ENCODE measurements at regions not wholly inside any gene's neighbourhood (a gene's known extent, or its start where the extent isn't known, plus 50 kb on each side); places are given as distances from the start of the nearest gene placed in this dataset.

DNA sequence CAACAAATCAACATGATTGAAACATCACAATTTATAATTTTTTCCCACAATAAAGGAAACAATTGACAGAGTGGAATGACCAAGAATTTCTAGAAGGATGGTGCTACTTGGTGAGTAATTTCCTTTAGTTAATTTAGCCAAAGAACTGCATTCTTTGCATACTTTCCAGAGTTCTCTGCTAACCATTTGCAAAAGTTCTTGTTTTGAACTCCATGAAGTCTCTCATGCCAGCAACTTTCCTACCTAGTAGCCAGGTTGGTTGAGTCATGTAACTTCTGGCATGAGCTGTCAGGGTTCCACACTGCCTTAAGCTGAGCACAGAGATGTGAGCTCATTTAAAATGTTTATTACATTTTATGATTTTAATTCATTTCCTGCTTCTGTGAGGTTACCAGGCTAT lies 539.6 kb downstream of the PID1 start:
- Histone ChIP-seq H4K20me1 (ENCODE audit: insufficient read depth, poor library complexity, severe bottlenecking) (no peaks in the 10 kb centered on the region), H3K4me3 (no peak overlapping the region), H3K79me2 (no peaks in the 10 kb centered on the region), H2AFZ (no peak overlapping the region), H3K36me3 (replicated peaks; ENCODE audit: insufficient read depth, low read depth) (no peaks in the 10 kb centered on the region), H3K4me1 (ENCODE audit: insufficient read depth) (no peaks in the 10 kb centered on the region), H3K27ac (no peak overlapping the region), H3K9me3 (ENCODE audit: low read depth) (no peaks in the 10 kb centered on the region), H3K9me2 (replicated peaks; ENCODE audit: insufficient read depth) (no peaks in the 10 kb centered on the region), H3K4me2 (no peak overlapping the region), H3K27me3 (no peaks in the 10 kb centered on the region)
- no peak for DNase-seq (ENCODE audit: low spot score)
- TF ChIP-seq EZH2 (IDR thresholded peaks at IDR 0.05; ENCODE audit: borderline replicate concordance) (no peak), EZH2phosphoT487 (IDR thresholded peaks at IDR 0.05; ENCODE audit: low read depth, severe bottlenecking, unreplicated experiment) (no peak)
- TF ChIP-seq, protein P1, sequence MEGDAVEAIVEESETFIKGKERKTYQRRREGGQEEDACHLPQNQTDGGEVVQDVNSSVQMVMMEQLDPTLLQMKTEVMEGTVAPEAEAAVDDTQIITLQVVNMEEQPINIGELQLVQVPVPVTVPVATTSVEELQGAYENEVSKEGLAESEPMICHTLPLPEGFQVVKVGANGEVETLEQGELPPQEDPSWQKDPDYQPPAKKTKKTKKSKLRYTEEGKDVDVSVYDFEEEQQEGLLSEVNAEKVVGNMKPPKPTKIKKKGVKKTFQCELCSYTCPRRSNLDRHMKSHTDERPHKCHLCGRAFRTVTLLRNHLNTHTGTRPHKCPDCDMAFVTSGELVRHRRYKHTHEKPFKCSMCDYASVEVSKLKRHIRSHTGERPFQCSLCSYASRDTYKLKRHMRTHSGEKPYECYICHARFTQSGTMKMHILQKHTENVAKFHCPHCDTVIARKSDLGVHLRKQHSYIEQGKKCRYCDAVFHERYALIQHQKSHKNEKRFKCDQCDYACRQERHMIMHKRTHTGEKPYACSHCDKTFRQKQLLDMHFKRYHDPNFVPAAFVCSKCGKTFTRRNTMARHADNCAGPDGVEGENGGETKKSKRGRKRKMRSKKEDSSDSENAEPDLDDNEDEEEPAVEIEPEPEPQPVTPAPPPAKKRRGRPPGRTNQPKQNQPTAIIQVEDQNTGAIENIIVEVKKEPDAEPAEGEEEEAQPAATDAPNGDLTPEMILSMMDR (IDR thresholded peaks at IDR 0.05; ENCODE audit: poor library complexity): no peak

DNA sequence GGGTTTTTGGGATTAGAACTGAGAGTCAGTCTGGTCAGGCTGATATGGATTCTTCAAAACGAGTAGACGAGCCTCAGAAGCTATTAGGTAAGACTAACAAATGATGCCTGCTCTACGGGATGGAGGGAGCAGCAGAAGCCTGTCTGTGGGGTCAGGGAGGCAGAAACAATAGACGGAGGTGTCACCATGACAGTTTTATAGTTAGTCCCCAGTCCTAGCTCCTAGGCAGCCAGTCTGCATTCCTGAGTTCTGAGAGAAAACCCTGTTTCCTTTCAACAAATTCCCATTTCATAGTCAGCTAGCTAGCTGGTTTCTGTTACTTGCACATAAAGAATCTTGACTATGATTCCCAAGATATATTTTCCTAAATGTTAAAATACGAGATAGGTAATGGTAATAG lies 542.1 kb downstream of the PID1 start:
- Histone ChIP-seq H3K27ac (no peak overlapping the region), H3K27me3 (no peaks in the 10 kb centered on the region), H3K9me2 (replicated peaks; ENCODE audit: insufficient read depth) (no peaks in the 10 kb centered on the region), H4K20me1 (ENCODE audit: insufficient read depth, poor library complexity, severe bottlenecking) (no peaks in the 10 kb centered on the region), H3K4me1 (ENCODE audit: insufficient read depth) (no peaks in the 10 kb centered on the region), H3K4me2 (no peak overlapping the region), H2AFZ (no peak overlapping the region), H3K4me3 (no peak overlapping the region), H3K79me2 (no peaks in the 10 kb centered on the region), H3K36me3 (replicated peaks; ENCODE audit: insufficient read depth, low read depth) (no peaks in the 10 kb centered on the region), H3K9me3 (ENCODE audit: low read depth) (no peaks in the 10 kb centered on the region)
- 29% methylated on average over 5 of the region's 5 CpGs for WGBS (ENCODE audit: low lambda C conversion rate, missing lambda C conversion rate)
- no peak for DNase-seq (ENCODE audit: low spot score)
- TF ChIP-seq EZH2 (IDR thresholded peaks at IDR 0.05; ENCODE audit: borderline replicate concordance): no peak
- TF ChIP-seq, protein P1 (IDR thresholded peaks at IDR 0.05; ENCODE audit: poor library complexity): no peak
- TF ChIP-seq EZH2phosphoT487 (IDR thresholded peaks at IDR 0.05; ENCODE audit: low read depth, severe bottlenecking, unreplicated experiment): no peak

DNA sequence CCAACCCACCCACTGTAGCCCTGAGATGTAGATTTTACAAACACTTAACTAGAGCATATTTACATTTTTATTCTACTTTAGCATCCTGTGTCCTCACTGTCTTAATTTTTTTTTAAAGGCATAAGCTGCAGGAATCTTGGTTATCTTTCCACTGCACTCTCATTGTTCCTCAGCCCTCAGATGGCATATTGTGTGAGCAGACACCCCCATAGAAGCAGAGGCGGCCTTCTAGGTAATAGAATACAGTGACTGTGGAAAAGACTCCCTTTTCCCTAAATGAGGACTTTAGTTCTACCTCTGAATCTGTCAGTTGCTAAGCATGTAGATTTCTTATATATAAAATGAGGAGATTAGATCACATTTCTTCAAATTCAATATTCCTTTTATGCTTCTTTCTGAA lies 543.5 kb upstream of the SPHKAP start:
- DNase-seq (ENCODE audit: low spot score): no peak
- Histone ChIP-seq H3K4me1 (ENCODE audit: insufficient read depth) (no peaks in the 10 kb centered on the region), H4K20me1 (ENCODE audit: insufficient read depth, poor library complexity, severe bottlenecking) (no peaks in the 10 kb centered on the region), H3K9me2 (replicated peaks; ENCODE audit: insufficient read depth) (no peaks in the 10 kb centered on the region), H3K4me3 (no peak overlapping the region), H3K4me2 (no peak overlapping the region), H3K79me2 (no peaks in the 10 kb centered on the region), H3K9me3 (ENCODE audit: low read depth) (no peaks in the 10 kb centered on the region), H2AFZ (no peak overlapping the region), H3K27ac (no peak overlapping the region), H3K27me3 (no peaks in the 10 kb centered on the region), H3K36me3 (replicated peaks; ENCODE audit: insufficient read depth, low read depth) (no peaks in the 10 kb centered on the region)
- TF ChIP-seq EZH2 (IDR thresholded peaks at IDR 0.05; ENCODE audit: borderline replicate concordance): no peak
- WGBS (ENCODE audit: low lambda C conversion rate, missing lambda C conversion rate): 80% methylated on average over 1 of the region's 1 CpG

DNA sequence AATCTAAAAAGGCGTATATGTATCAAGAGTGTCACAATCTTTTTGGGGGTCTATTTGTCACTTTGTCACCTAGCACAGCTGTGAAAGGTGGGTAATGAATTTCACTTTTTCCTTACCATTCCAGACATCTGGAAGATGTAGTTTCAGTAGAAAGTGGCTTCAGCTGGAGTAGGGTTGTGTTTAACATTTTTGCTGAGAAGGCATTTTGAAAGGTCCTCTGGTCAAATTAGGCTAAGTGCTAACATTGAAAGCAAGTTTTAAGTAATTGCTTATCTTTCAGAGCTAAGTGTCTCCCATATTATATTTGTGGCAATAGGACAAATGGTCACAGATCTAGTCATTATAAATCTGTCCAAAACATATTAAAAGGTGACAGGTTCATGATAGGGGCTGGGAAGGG lies 542.1 kb upstream of the SPHKAP start:
- Histone ChIP-seq H3K4me1 (ENCODE audit: insufficient read depth) (no peaks in the 10 kb centered on the region), H2AFZ (no peak overlapping the region), H3K9me2 (replicated peaks; ENCODE audit: insufficient read depth) (no peaks in the 10 kb centered on the region), H4K20me1 (ENCODE audit: insufficient read depth, poor library complexity, severe bottlenecking) (no peaks in the 10 kb centered on the region), H3K79me2 (no peaks in the 10 kb centered on the region), H3K4me3 (no peak overlapping the region), H3K4me2 (no peak overlapping the region), H3K27ac (no peak overlapping the region), H3K27me3 (no peaks in the 10 kb centered on the region), H3K9me3 (ENCODE audit: low read depth) (no peaks in the 10 kb centered on the region), H3K36me3 (replicated peaks; ENCODE audit: insufficient read depth, low read depth) (no peaks in the 10 kb centered on the region)
- 75% methylated on average over 1 of the region's 1 CpG for WGBS (ENCODE audit: low lambda C conversion rate, missing lambda C conversion rate)
- DNase-seq (ENCODE audit: low spot score): no peak
- TF ChIP-seq EZH2phosphoT487 (IDR thresholded peaks at IDR 0.05; ENCODE audit: low read depth, severe bottlenecking, unreplicated experiment): no peak
- TF ChIP-seq, protein P1 (IDR thresholded peaks at IDR 0.05; ENCODE audit: poor library complexity): no peak
- TF ChIP-seq EZH2 (IDR thresholded peaks at IDR 0.05; ENCODE audit: borderline replicate concordance): no peak
